ENCODE measurements at regions not wholly inside any gene's neighbourhood (a gene's known extent, or its start where the extent isn't known, plus 50 kb on each side); places are given as distances from the start of the nearest gene placed in this dataset.
"Not testable (repeated sequence)": the region's sequence is repeated elsewhere in the genome, so short reads cannot be mapped to it uniquely, and the experiment has no call there.

DNA sequence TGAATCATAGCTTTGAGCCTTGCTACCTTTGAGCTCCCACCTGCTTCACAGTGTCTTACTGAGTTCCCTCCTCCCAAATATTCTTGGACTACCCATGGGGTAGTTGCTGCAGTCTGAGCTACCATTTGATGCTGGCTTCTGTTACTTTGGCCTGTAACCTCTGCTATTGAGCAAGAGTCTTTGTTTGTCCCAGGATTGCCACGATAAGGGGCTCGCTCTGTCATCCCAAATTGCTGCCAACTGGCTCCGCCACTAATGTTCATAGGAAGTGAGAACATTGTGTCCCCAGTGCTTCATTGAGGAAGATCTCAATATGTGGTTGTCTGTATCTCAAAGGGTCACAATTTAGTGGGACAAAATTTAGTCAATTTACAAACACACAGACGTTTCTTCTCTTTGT is 103.8 kb downstream of the TRIM43 start:
- no peak for DNase-seq
- Histone ChIP-seq H3K36me3 (ENCODE audit: insufficient read depth, low read length) (no peaks in the 10 kb centered on the region), H3K4me1 (ENCODE audit: insufficient read depth, low read length) (no peaks in the 10 kb centered on the region), H2AFZ (ENCODE audit: low read depth, low read length) (no peak overlapping the region), H3K27me3 (ENCODE audit: insufficient read depth, low read length, poor library complexity) (peaks cover 28% of the 10 kb centered on the region), H3K4me2 (ENCODE audit: insufficient read depth, low read length) (no peak overlapping the region), H3K4me3 (ENCODE audit: low read depth in 1 of 2, low read length in 2 of 2) (no peak overlapping the region), H4K20me1 (ENCODE audit: insufficient read depth, low read length) (no peaks in the 10 kb centered on the region), H3K9me3 (ENCODE audit: insufficient read depth, low read length, severe bottlenecking) (no peaks in the 10 kb centered on the region), H3K9ac (ENCODE audit: low read depth, low read length) (no peak overlapping the region), H3K79me2 (ENCODE audit: insufficient read depth, low read length) (no peaks in the 10 kb centered on the region), H3K27ac (ENCODE audit: low read length) (no peak overlapping the region)
- no peak for TF ChIP-seq EZH2 (IDR thresholded peaks at IDR 0.05; ENCODE audit: borderline replicate concordance, low read depth, low read length, severe bottlenecking)
- TF ChIP-seq, protein P1, sequence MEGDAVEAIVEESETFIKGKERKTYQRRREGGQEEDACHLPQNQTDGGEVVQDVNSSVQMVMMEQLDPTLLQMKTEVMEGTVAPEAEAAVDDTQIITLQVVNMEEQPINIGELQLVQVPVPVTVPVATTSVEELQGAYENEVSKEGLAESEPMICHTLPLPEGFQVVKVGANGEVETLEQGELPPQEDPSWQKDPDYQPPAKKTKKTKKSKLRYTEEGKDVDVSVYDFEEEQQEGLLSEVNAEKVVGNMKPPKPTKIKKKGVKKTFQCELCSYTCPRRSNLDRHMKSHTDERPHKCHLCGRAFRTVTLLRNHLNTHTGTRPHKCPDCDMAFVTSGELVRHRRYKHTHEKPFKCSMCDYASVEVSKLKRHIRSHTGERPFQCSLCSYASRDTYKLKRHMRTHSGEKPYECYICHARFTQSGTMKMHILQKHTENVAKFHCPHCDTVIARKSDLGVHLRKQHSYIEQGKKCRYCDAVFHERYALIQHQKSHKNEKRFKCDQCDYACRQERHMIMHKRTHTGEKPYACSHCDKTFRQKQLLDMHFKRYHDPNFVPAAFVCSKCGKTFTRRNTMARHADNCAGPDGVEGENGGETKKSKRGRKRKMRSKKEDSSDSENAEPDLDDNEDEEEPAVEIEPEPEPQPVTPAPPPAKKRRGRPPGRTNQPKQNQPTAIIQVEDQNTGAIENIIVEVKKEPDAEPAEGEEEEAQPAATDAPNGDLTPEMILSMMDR (IDR thresholded peaks at IDR 0.05; ENCODE audit: borderline replicate concordance, extremely low read depth, low read length, poor library complexity, severe bottlenecking) = no peak
- ATAC-seq (ENCODE audit: insufficient read depth, low read depth) = no peak

DNA sequence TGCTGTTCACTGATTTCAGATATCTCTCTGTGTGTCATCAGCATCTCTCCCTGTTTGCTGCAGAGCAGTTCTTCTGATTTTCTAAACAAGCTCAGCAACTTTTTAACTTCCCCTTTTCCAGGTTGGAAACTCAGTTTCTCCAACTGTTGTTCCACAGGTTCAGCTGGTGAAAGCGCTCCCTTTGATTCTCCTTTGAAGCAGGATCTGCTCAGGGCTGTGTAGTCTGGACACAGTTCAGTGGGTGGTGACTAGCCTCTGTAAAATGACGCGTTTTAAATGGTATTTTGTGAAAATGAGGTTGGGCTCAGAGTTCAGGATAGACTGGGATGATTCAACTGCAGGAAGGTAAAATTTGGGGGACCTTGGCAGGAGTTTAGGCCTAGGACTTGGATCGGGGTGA is 106.3 kb downstream of the TRIM43 start:
- Histone ChIP-seq H4K20me1 (ENCODE audit: insufficient read depth, low read length) (no peaks in the 10 kb centered on the region), H3K4me3 (ENCODE audit: low read depth in 1 of 2, low read length in 2 of 2) (no peak overlapping the region), H3K27ac (ENCODE audit: low read length) (no peak overlapping the region), H2AFZ (ENCODE audit: low read depth, low read length) (no peak overlapping the region), H3K27me3 (ENCODE audit: insufficient read depth, low read length, poor library complexity) (peaks cover 31% of the 10 kb centered on the region), H3K9ac (ENCODE audit: low read depth, low read length) (no peak overlapping the region), H3K79me2 (ENCODE audit: insufficient read depth, low read length) (no peaks in the 10 kb centered on the region), H3K4me1 (ENCODE audit: insufficient read depth, low read length) (no peaks in the 10 kb centered on the region), H3K4me2 (ENCODE audit: insufficient read depth, low read length) (no peak overlapping the region), H3K9me3 (ENCODE audit: insufficient read depth, low read length, severe bottlenecking) (no peaks in the 10 kb centered on the region), H3K36me3 (ENCODE audit: insufficient read depth, low read length) (no peaks in the 10 kb centered on the region)
- TF ChIP-seq, protein P1 (IDR thresholded peaks at IDR 0.05; ENCODE audit: borderline replicate concordance, extremely low read depth, low read length, poor library complexity, severe bottlenecking) = no peak
- TF ChIP-seq EZH2 (IDR thresholded peaks at IDR 0.05; ENCODE audit: borderline replicate concordance, low read depth, low read length, severe bottlenecking) = no peak
- DNase-seq (no peak), ATAC-seq (ENCODE audit: insufficient read depth, low read depth) (no peak)

DNA sequence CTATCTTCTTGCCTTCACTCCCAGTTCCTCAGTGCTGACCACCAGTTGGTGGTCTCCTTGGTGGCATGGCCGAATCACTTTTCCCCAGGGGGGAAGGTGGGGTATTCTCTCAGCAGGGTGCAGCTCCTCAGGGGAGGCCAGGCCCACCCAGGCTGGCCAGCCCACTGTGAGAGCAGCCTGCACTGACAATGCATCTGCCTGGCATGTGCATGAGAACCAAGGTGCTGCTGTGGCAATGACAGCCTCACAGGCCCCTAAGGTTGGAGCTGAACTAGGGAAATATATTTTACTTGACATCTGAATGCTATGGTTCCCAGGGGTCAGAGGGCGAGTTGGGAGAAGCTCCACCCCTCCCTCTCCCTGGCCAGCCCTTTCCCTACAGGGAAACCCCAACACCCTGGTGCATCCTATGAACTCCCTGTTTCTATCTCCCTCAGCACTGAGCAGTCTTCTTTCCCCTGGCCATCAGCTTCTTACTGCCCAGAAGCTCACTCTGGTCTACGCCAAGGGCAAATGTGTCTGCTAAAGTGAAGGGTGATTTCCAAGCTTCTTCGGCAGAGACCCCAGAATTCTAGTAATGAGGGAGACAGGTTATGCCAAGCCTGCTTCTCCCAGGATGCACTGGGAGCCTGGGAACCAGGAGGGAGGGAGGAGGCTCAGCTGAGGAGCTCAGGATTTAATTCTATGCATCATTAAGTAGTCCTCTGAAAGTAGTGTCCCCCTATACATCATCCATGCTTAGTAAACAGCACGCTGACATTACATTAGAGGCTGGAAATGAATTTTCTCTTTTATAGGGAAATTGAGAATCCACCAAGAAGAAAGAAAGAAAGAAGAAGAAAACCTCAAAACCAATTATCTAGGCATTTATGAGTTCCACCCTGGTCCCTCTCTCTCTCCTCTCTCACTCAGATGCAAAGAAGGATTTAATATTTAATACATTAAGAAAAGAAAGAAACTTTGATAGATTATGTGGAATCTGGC is 107.7 kb downstream of the TRIM43 start:
- not testable (repeated sequence) for DNase-seq; H4K20me1 ChIP-seq (ENCODE audit: insufficient read depth, low read length); H3K79me2 ChIP-seq (ENCODE audit: insufficient read depth, low read length); H3K4me2 ChIP-seq (ENCODE audit: insufficient read depth, low read length); H2AFZ ChIP-seq (ENCODE audit: low read depth, low read length); H3K4me3 ChIP-seq (ENCODE audit: low read depth in 1 of 2, low read length in 2 of 2); ATAC-seq (ENCODE audit: insufficient read depth, low read depth); H3K4me1 ChIP-seq (ENCODE audit: insufficient read depth, low read length); H3K9me3 ChIP-seq (ENCODE audit: insufficient read depth, low read length, severe bottlenecking); H3K27ac ChIP-seq (ENCODE audit: low read length); H3K36me3 ChIP-seq (ENCODE audit: insufficient read depth, low read length); H3K9ac ChIP-seq (ENCODE audit: low read depth, low read length)
- peaks cover 27% of the 10 kb centered on the region for H3K27me3 ChIP-seq (ENCODE audit: insufficient read depth, low read length, poor library complexity)

DNA sequence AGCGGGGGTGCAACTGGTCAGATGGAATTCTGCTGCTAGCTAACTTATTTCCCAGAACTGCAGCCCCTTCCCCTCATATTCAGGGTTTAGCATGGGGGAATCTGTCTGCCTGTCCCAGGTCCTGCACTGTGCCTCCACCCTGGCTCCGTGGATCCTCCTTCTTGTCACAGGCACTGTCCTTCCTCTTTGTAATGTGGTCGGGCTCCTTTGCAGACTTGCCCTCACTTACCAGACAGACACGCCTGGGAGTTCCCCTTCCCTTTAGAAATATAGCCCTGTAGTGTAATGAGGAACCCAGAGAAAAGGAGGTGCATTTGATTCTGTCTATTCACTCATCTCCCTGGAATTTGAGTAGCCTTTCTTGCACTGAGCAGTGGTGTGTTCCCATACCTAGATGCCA is 108.7 kb downstream of the TRIM43 start:
- H3K9ac ChIP-seq (ENCODE audit: low read depth, low read length) = no peak overlapping the region
- no peak overlapping the region for H3K4me2 ChIP-seq (ENCODE audit: insufficient read depth, low read length)
- no peaks in the 10 kb centered on the region for H3K4me1 ChIP-seq (ENCODE audit: insufficient read depth, low read length)
- DNase-seq = no peak
- no peak for ATAC-seq (ENCODE audit: insufficient read depth, low read depth)
- no peaks in the 10 kb centered on the region for H3K9me3 ChIP-seq (ENCODE audit: insufficient read depth, low read length, severe bottlenecking)
- no peaks in the 10 kb centered on the region for H3K36me3 ChIP-seq (ENCODE audit: insufficient read depth, low read length)
- no peak overlapping the region for H3K27ac ChIP-seq (ENCODE audit: low read length)
- no peak overlapping the region for H3K4me3 ChIP-seq (ENCODE audit: low read depth in 1 of 2, low read length in 2 of 2)
- TF ChIP-seq, protein P1 (IDR thresholded peaks at IDR 0.05; ENCODE audit: borderline replicate concordance, extremely low read depth, low read length, poor library complexity, severe bottlenecking) = no peak
- no peak for TF ChIP-seq EZH2 (IDR thresholded peaks at IDR 0.05; ENCODE audit: borderline replicate concordance, low read depth, low read length, severe bottlenecking)
- no peaks in the 10 kb centered on the region for H4K20me1 ChIP-seq (ENCODE audit: insufficient read depth, low read length)
- H3K79me2 ChIP-seq (ENCODE audit: insufficient read depth, low read length) = no peaks in the 10 kb centered on the region
- H2AFZ ChIP-seq (ENCODE audit: low read depth, low read length) = no peak overlapping the region
- peaks cover 24% of the 10 kb centered on the region for H3K27me3 ChIP-seq (ENCODE audit: insufficient read depth, low read length, poor library complexity)

Data from DND-41 (cell line).